Activated T-helper 17 cell treated with anti-CD3 and anti-CD28 coated beads, Interleukin-2, amount 50 U/mL, for 72 hours (primary cell): ENCODE measurements at regions not wholly inside any gene's neighbourhood (a gene's known extent, or its start where the extent isn't known, plus 50 kb on each side); places are given as distances from the start of the nearest gene placed in this dataset.
"Not testable (repeated sequence)": the region's sequence is repeated elsewhere in the genome, so short reads cannot be mapped to it uniquely, and the experiment has no call there.

ENCODE experiments used
- ATAC-seq: fragments of 150-1000 bp; cut with Tn5 transposase; replicated peaks from 2 replicates; pipeline ENCODE4 v1.10.0; 2021; ENCODE audit warnings: mild to moderate bottlenecking, moderate library complexity
- H3K27ac Mint-ChIP-seq: one replicate; pipeline ENCODE4 v1.8.0; 2022; ENCODE audit warnings: mixed read lengths
- H3K27me3 Mint-ChIP-seq: one replicate; pipeline ENCODE4 v1.8.0; 2022; ENCODE audit warnings: mixed read lengths
- H3K36me3 Mint-ChIP-seq: one replicate; pipeline ENCODE4 v1.8.0; 2022; ENCODE audit warnings: low read depth, mild to moderate bottlenecking, mixed read lengths
- H3K4me1 Mint-ChIP-seq: one replicate; pipeline ENCODE4 v1.8.0; 2022; ENCODE audit warnings: mixed read lengths
- H3K4me3 Mint-ChIP-seq: one replicate; pipeline ENCODE4 v1.8.0; 2022; ENCODE audit warnings: mild to moderate bottlenecking, mixed read lengths
- H3K9me3 Mint-ChIP-seq: one replicate; pipeline ENCODE4 v1.8.0; 2022; ENCODE audit warnings: mixed read lengths

- Mint-ChIP-seq H3K27ac (no peak overlapping the region), H3K4me3 (no peak overlapping the region), H3K27me3 (peaks cover 4% of the 10 kb centered on the region), H3K9me3 (no peaks in the 10 kb centered on the region), H3K36me3 (no peaks in the 10 kb centered on the region), H3K4me1 (no peaks in the 10 kb centered on the region)
- no peak for ATAC-seq
These were observed 144.2 kb upstream of the RAPGEF2 start for GRCh38 chr4:158958489-158959270.

DNA sequence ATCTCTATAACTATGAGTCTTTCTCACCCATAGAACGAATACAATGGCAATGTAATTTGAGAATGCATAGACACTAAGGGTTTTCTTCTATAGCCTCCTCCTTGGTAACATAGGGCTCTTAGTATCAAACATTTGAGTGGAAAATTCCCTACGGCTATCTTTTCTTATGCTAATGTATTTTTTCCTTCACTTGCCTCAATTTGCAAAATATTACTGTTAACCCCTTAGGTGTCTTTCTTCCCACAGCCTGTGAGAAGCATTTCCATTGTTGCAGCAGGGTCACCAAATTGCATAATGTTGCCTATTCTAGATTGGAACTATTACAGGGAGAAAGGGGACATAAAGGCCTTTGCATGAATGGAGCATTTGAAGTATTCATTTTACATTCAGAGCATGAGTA, 140.5 kb upstream of the RAPGEF2 start:
- H3K9me3 Mint-ChIP-seq, result peaks cover 6% of the 10 kb centered on the region
- H3K27me3 Mint-ChIP-seq, result peaks cover 4% of the 10 kb centered on the region
- no peak overlapping the region for H3K27ac Mint-ChIP-seq
- H3K36me3 Mint-ChIP-seq, result no peaks in the 10 kb centered on the region
- no peak for ATAC-seq
- H3K4me1 Mint-ChIP-seq, result no peaks in the 10 kb centered on the region
- no peak overlapping the region for H3K4me3 Mint-ChIP-seq

- H3K27ac Mint-ChIP-seq, H3K4me3 Mint-ChIP-seq, ATAC-seq, H3K4me1 Mint-ChIP-seq, H3K27me3 Mint-ChIP-seq, H3K9me3 Mint-ChIP-seq, H3K36me3 Mint-ChIP-seq: not testable (repeated sequence)
These were observed 139.6 kb upstream of the RAPGEF2 start for GRCh38 chr4:158963282-158963681.

GRCh38 chr4:158964114-158964727, 138.7 kb upstream of the RAPGEF2 start:
- ATAC-seq, result no peak
- Mint-ChIP-seq H3K4me3 (no peak overlapping the region), H3K27ac (no peak overlapping the region), H3K36me3 (no peaks in the 10 kb centered on the region), H3K9me3 (peaks cover 6% of the 10 kb centered on the region), H3K27me3 (peaks cover 4% of the 10 kb centered on the region), H3K4me1 (no peaks in the 10 kb centered on the region)

DNA sequence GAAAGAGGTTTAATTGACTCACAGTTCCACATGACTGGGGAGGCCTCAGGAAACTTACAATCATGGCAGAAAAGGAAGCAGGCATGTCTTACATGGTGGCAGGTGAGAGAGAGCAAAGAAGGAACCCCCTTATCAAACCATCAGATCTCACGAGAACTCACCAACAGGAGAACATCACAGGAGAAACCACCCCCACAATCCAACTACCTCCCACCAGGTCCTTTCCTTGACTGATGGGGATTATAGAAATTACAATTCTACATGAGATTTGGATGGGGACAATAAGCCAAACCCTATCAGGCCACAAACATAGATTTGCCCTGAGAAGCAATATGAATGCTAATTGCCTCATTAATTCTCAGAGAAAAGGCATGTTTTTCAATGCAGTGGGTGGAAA, 138.2 kb upstream of the RAPGEF2 start:
- no peak for ATAC-seq
- H3K4me3 Mint-ChIP-seq, result no peak overlapping the region
- H3K9me3 Mint-ChIP-seq, result peaks cover 6% of the 10 kb centered on the region
- no peaks in the 10 kb centered on the region for H3K4me1 Mint-ChIP-seq
- H3K36me3 Mint-ChIP-seq, result no peaks in the 10 kb centered on the region
- H3K27me3 Mint-ChIP-seq, result peaks cover 4% of the 10 kb centered on the region
- H3K27ac Mint-ChIP-seq, result no peak overlapping the region

- Mint-ChIP-seq H3K4me3 (no peak overlapping the region), H3K36me3 (no peaks in the 10 kb centered on the region), H3K9me3 (peaks cover 6% of the 10 kb centered on the region), H3K27me3 (peaks cover 4% of the 10 kb centered on the region), H3K27ac (no peak overlapping the region), H3K4me1 (no peaks in the 10 kb centered on the region)
- no peak for ATAC-seq
These were observed 137.7 kb upstream of the RAPGEF2 start for GRCh38 chr4:158965226-158965625.

DNA sequence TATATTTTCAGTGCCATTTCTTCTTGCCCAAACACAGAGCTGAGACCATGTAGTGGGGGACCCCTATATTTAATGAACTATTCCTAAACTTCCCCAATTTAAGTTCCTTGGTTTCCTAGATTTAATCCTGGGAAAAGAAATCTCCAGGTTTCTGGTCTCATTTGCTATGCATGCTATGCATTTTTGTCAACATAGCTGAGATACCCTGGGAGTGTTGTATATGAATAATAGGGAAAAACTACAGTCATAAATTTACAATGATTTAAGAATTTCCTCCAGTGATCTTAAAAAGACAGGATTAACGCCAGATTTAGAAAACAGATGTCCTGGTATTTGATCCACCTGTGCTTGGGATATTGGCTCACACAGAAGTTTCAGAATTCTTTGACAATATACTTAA, 136.8 kb upstream of the RAPGEF2 start:
- Mint-ChIP-seq H3K27ac (no peak overlapping the region), H3K27me3 (peaks cover 2% of the 10 kb centered on the region), H3K9me3 (peaks cover 6% of the 10 kb centered on the region), H3K36me3 (no peaks in the 10 kb centered on the region), H3K4me3 (no peak overlapping the region), H3K4me1 (no peaks in the 10 kb centered on the region)
- ATAC-seq, result no peak

DNA sequence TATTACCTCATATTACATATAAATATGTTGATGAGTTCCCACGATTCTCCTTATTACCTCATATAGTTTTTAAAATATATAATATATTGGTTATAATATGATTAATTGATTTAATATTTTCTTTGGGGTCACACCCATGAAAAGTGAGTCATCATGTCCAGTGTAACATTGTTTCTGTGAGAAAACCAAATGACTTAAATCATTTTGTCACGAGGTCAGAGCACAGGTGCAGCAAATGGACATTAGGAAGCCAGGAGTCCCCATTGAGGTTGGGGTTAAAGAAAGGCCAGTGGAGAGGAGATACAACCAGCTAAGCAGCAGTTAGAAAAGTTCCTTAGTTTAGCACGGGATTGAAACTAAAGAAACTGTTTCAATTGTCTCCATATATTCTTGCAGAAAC, 133.9 kb upstream of the RAPGEF2 start:
- Mint-ChIP-seq H3K9me3 (peaks cover 6% of the 10 kb centered on the region), H3K4me1 (no peaks in the 10 kb centered on the region), H3K4me3 (no peak overlapping the region), H3K27me3 (no peaks in the 10 kb centered on the region), H3K27ac (no peak overlapping the region), H3K36me3 (no peaks in the 10 kb centered on the region)
- no peak for ATAC-seq

DNA sequence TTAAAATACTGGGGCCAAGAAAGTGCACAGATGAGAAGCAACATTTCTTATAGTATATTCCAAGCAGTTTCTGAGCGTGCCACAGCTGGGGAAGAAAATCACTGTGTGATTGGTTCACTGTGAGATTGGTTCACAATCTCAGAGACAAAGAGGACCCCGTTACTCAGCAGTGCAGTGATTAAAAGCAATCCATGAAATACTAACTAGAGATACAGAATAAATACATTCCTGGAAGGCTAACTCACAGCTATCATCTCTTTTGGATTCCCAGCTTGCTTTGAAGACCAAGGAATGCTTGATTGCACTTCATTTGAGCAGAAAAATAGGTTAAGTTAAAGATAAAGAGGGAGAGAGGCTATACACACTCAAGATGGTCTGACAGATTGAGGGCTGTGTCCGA, 132.1 kb upstream of the RAPGEF2 start:
- H3K4me1 Mint-ChIP-seq, result no peaks in the 10 kb centered on the region
- ATAC-seq, result no peak
- H3K4me3 Mint-ChIP-seq, result no peak overlapping the region
- no peaks in the 10 kb centered on the region for H3K9me3 Mint-ChIP-seq
- no peak overlapping the region for H3K27ac Mint-ChIP-seq
- no peaks in the 10 kb centered on the region for H3K36me3 Mint-ChIP-seq
- no peaks in the 10 kb centered on the region for H3K27me3 Mint-ChIP-seq

GRCh38 chr4:158974438-158974837, 128.4 kb upstream of the RAPGEF2 start:
- not testable (repeated sequence) for H3K4me1 Mint-ChIP-seq, H3K27me3 Mint-ChIP-seq, H3K9me3 Mint-ChIP-seq, H3K36me3 Mint-ChIP-seq, H3K27ac Mint-ChIP-seq, ATAC-seq, H3K4me3 Mint-ChIP-seq

GRCh38 chr4:158980711-158981110, 122.2 kb upstream of the RAPGEF2 start:
- not testable (repeated sequence) for ATAC-seq, H3K9me3 Mint-ChIP-seq, H3K4me3 Mint-ChIP-seq, H3K36me3 Mint-ChIP-seq, H3K4me1 Mint-ChIP-seq, H3K27ac Mint-ChIP-seq
- peaks cover 23% of the 10 kb centered on the region for H3K27me3 Mint-ChIP-seq

GRCh38 chr4:158991534-158992155, 111.2 kb upstream of the RAPGEF2 start:
- no peaks in the 10 kb centered on the region for H3K4me1 Mint-ChIP-seq
- no peaks in the 10 kb centered on the region for H3K36me3 Mint-ChIP-seq
- no peak for ATAC-seq
- no peak overlapping the region for H3K4me3 Mint-ChIP-seq
- H3K9me3 Mint-ChIP-seq, result no peaks in the 10 kb centered on the region
- H3K27ac Mint-ChIP-seq, result no peak overlapping the region
- H3K27me3 Mint-ChIP-seq, result no peaks in the 10 kb centered on the region

- Mint-ChIP-seq H3K9me3 (no peaks in the 10 kb centered on the region), H3K27me3 (no peaks in the 10 kb centered on the region), H3K4me3 (no peak overlapping the region), H3K4me1 (no peaks in the 10 kb centered on the region), H3K36me3 (no peaks in the 10 kb centered on the region), H3K27ac (no peak overlapping the region)
- no peak for ATAC-seq
These were observed 109.0 kb upstream of the RAPGEF2 start for GRCh38 chr4:158993891-158994290.

- Mint-ChIP-seq H3K27me3 (no peaks in the 10 kb centered on the region), H3K9me3 (no peaks in the 10 kb centered on the region), H3K4me1 (no peaks in the 10 kb centered on the region), H3K36me3 (no peaks in the 10 kb centered on the region), H3K4me3 (no peak overlapping the region), H3K27ac (no peak overlapping the region)
- ATAC-seq, result no peak
These were observed 107.8 kb upstream of the RAPGEF2 start for GRCh38 chr4:158995040-158995439.

- no peaks in the 10 kb centered on the region for H3K4me1 Mint-ChIP-seq
- H3K4me3 Mint-ChIP-seq, result no peak overlapping the region
- no peaks in the 10 kb centered on the region for H3K9me3 Mint-ChIP-seq
- no peak overlapping the region for H3K27ac Mint-ChIP-seq
- no peaks in the 10 kb centered on the region for H3K36me3 Mint-ChIP-seq
- H3K27me3 Mint-ChIP-seq, result no peaks in the 10 kb centered on the region
- no peak for ATAC-seq
These were observed 106.9 kb upstream of the RAPGEF2 start for GRCh38 chr4:158995965-158996364.
